Mesendoderm (in vitro differentiated cells): ENCODE measurements at regions not wholly inside any gene's neighbourhood (a gene's known extent, or its start where the extent isn't known, plus 50 kb on each side); places are given as distances from the start of the nearest gene placed in this dataset.
A peak's percentile ranks its signal among the peaks of the same experiment; 100 is the strongest.

ENCODE experiments used
- DNase-seq: peaks from one replicate; pipeline ENCODE4 v3.0.0; 2013
- H2AK5ac ChIP-seq: 2 replicates; pipeline ENCODE4 v1.6.1; 2013; ENCODE audit warnings: low read length, inconsistent platforms
- H2BK120ac ChIP-seq: 2 replicates; pipeline ENCODE4 v1.6.1; 2013; ENCODE audit warnings: low read depth, mild to moderate bottlenecking, low read length, moderate library complexity, mixed read lengths
- H2BK15ac ChIP-seq: replicated peaks from 2 replicates; pipeline ENCODE4 v1.6.1; 2013; ENCODE audit warnings: low read depth, mild to moderate bottlenecking, moderate library complexity
- H2BK5ac ChIP-seq: 2 replicates; pipeline ENCODE4 v1.6.1; 2013; ENCODE audit warnings: low read length, inconsistent platforms
- H3K18ac ChIP-seq: 2 replicates; pipeline ENCODE4 v1.6.1; 2013; ENCODE audit warnings: mild to moderate bottlenecking, low read length, mixed read lengths
- H3K23ac ChIP-seq: one replicate; pipeline ENCODE4 v1.6.1; 2013; ENCODE audit warnings: low read length
- H3K27ac ChIP-seq: 2 replicates; pipeline ENCODE4 v1.5.1; 2013; ENCODE audit warnings: low read depth, mild to moderate bottlenecking, inconsistent platforms, low read length, moderate library complexity
- H3K27me3 ChIP-seq: 2 replicates; pipeline ENCODE4 v1.6.1; 2013; ENCODE audit warnings: low read length, control low read depth, mild to moderate bottlenecking, inconsistent platforms; ENCODE audit not compliant: insufficient read depth, poor library complexity
- H3K36me3 ChIP-seq: 2 replicates; pipeline ENCODE4 v1.6.1; 2013; ENCODE audit warnings: low read length, inconsistent platforms; ENCODE audit not compliant: control insufficient read depth, insufficient read depth
- H3K4ac ChIP-seq: one replicate; pipeline ENCODE4 v1.6.1; 2013; ENCODE audit warnings: low read depth, mild to moderate bottlenecking, low read length, moderate library complexity
- H3K4me1 ChIP-seq: 2 replicates; pipeline ENCODE4 v1.6.1; 2013; ENCODE audit warnings: low read depth, low read length, inconsistent platforms; ENCODE audit not compliant: control insufficient read depth
- H3K4me2 ChIP-seq: 2 replicates; pipeline ENCODE4 v1.6.1; 2013; ENCODE audit warnings: low read length
- H3K4me3 ChIP-seq: 2 replicates; pipeline ENCODE4 v1.5.1; 2013; ENCODE audit warnings: mild to moderate bottlenecking, low read length
- H3K56ac ChIP-seq: one replicate; pipeline ENCODE4 v1.6.1; 2013; ENCODE audit warnings: low read length
- H3K79me1 ChIP-seq: 2 replicates; pipeline ENCODE4 v1.6.1; 2013; ENCODE audit warnings: low read length, inconsistent platforms
- H3K79me2 ChIP-seq: 2 replicates; pipeline ENCODE4 v1.6.1; 2013; ENCODE audit warnings: mild to moderate bottlenecking, low read length; ENCODE audit not compliant: control insufficient read depth, insufficient read depth
- H3K9ac ChIP-seq: 2 replicates; pipeline ENCODE4 v1.6.1; 2013; ENCODE audit warnings: low read length, inconsistent platforms
- H4K5ac ChIP-seq: one replicate; pipeline ENCODE4 v1.6.1; 2013; ENCODE audit warnings: low read length
- H4K8ac ChIP-seq: one replicate; pipeline ENCODE4 v1.6.1; 2013; ENCODE audit warnings: low read depth, mild to moderate bottlenecking, control low read depth, low read length, moderate library complexity
- WGBS: extraction: QIAGEN DNeasy Blood & Tissue Kit; methylation state at CpG from one replicate; pipeline ENCODE4 v1.1.7; 2013; ENCODE audit warnings: low lambda C conversion rate, missing lambda C conversion rate; ENCODE audit not compliant: insufficient coverage; ENCODE audit errors: extremely low coverage; 5-methylcytosine and 5-hydroxymethylcytosine counted together

DNA sequence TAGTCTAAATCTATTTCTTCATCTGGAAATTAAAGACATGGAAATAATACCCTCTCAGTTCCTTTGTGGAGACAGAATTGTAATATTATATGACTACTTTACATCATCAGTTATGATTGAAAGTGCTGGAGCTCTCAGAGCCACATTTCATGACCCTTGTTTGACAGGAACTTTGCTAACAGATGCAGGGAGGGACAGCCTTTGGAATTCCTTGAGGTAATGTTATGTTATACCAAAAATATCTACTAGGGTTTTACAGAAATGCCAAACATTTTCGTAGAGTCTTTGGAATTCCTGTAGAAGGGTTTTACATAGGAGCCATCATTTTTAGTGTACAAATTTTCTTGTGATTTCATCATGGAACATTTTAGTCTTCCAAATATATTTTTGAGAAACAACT, 57.4 kb upstream of the ADAMTS5 start:
- no CpG with 5 or more reads among the region's 1 CpG for WGBS
- Histone ChIP-seq H3K4ac (no peak overlapping the region), H4K8ac (no peak overlapping the region), H3K4me2 (no peak overlapping the region), H2AK5ac (no peak overlapping the region), H2BK5ac (no peak overlapping the region), H3K18ac (no peak overlapping the region), H3K23ac (no peak overlapping the region), H3K27me3 (no peaks in the 10 kb centered on the region), H3K4me3 (no peak overlapping the region), H3K56ac (peak overlapping the region; percentile 52), H3K27ac (no peak overlapping the region), H2BK120ac (no peak overlapping the region), H2BK15ac (no peak overlapping the region), H3K79me2 (no peaks in the 10 kb centered on the region), H3K79me1 (no peaks in the 10 kb centered on the region), H3K4me1 (peaks cover 10% of the 10 kb centered on the region), H3K9ac (no peak overlapping the region), H4K5ac (no peak overlapping the region), H3K36me3 (no peaks in the 10 kb centered on the region)
- peak; percentile 56 for DNase-seq

DNA sequence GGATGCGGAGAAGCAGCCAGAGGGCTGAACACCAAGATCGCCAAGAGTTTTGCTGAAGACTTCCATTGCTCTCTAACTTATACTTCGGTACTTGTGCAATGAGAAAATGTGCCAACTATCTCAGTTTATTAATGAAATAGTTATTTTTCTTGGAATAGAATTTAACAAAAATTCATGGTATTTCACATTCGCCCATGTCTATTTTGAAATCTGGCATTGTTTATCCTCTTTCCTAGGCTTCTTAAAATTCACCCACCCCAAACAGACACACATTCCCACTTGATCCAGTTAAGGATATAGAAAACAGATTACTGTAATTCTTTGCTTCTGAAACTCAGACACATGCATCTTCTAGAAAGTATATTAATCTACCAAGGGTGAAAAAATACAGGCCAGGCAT, 56.3 kb upstream of the ADAMTS5 start:
- no CpG with 5 or more reads among the region's 4 CpGs for WGBS
- H3K4ac ChIP-seq: peak overlapping the region; percentile 31
- no peaks in the 10 kb centered on the region for H3K27me3 ChIP-seq
- no peak overlapping the region for H3K27ac ChIP-seq
- H3K4me1 ChIP-seq: peaks cover 10% of the 10 kb centered on the region
- no peak overlapping the region for H3K9ac ChIP-seq
- no peak overlapping the region for H2AK5ac ChIP-seq
- no peak overlapping the region for H3K56ac ChIP-seq
- no peaks in the 10 kb centered on the region for H3K36me3 ChIP-seq
- H3K4me2 ChIP-seq: no peak overlapping the region
- no peak overlapping the region for H3K4me3 ChIP-seq
- DNase-seq: no peak
- peak overlapping the region; percentile 85 for H2BK15ac ChIP-seq
- H2BK5ac ChIP-seq: no peak overlapping the region
- H3K79me1 ChIP-seq: no peaks in the 10 kb centered on the region
- H4K8ac ChIP-seq: peak overlapping the region; percentile 56
- H3K23ac ChIP-seq: no peak overlapping the region
- no peak overlapping the region for H2BK120ac ChIP-seq
- peak overlapping the region; percentile 87 for H3K18ac ChIP-seq
- H3K79me2 ChIP-seq: no peaks in the 10 kb centered on the region
- no peak overlapping the region for H4K5ac ChIP-seq

DNA sequence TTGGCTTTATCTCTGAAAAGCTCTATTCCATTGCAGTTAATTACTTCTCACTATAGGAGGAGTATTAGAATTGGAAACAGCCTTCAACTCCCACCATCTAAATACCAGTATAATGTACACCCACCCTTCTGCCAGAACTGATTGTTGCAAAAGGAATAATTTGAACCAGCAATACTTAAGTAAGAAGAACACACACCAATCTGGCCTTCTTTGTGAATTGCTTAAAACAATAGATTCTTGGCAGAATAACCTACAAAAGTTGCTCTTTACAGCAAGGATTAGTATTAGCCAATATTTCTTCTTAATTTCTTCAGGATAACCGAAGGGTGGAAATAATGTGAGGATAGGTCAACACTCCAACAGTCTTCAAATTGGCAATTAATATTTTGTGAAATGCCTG, 54.9 kb upstream of the ADAMTS5 start:
- Histone ChIP-seq H3K18ac (no peak overlapping the region), H3K9ac (no peak overlapping the region), H3K23ac (no peak overlapping the region), H3K79me1 (no peaks in the 10 kb centered on the region), H2BK5ac (no peak overlapping the region), H2BK120ac (no peak overlapping the region), H3K56ac (no peak overlapping the region), H3K79me2 (no peaks in the 10 kb centered on the region), H3K4ac (no peak overlapping the region), H2AK5ac (no peak overlapping the region), H3K36me3 (no peaks in the 10 kb centered on the region), H3K27me3 (no peaks in the 10 kb centered on the region), H4K5ac (no peak overlapping the region), H3K4me2 (no peak overlapping the region), H4K8ac (no peak overlapping the region), H3K4me3 (no peak overlapping the region), H3K4me1 (peaks cover 10% of the 10 kb centered on the region), H3K27ac (no peak overlapping the region), H2BK15ac (no peak overlapping the region)
- no peak for DNase-seq
- no CpG with 5 or more reads among the region's 1 CpG for WGBS

- Histone ChIP-seq H3K79me2 (no peaks in the 10 kb centered on the region), H3K23ac (no peak overlapping the region), H3K4me2 (no peak overlapping the region), H3K18ac (no peak overlapping the region), H3K27ac (no peak overlapping the region), H4K5ac (no peak overlapping the region), H3K27me3 (no peaks in the 10 kb centered on the region), H2BK15ac (no peak overlapping the region), H3K4me1 (peaks cover 8% of the 10 kb centered on the region), H2AK5ac (no peak overlapping the region), H3K36me3 (no peaks in the 10 kb centered on the region), H3K4ac (no peak overlapping the region), H2BK5ac (no peak overlapping the region), H3K56ac (no peak overlapping the region), H4K8ac (no peak overlapping the region), H2BK120ac (no peak overlapping the region), H3K9ac (no peak overlapping the region), H3K79me1 (no peaks in the 10 kb centered on the region), H3K4me3 (no peak overlapping the region)
- WGBS: no CpG with 5 or more reads among the region's 1 CpG
- DNase-seq: no peak
These were observed 54.2 kb upstream of the ADAMTS5 start for GRCh38 chr21:27021046-27021445.

GRCh38 chr21:27017246-27017645, 50.4 kb upstream of the ADAMTS5 start:
- peaks cover 1% of the 10 kb centered on the region for H3K4me1 ChIP-seq
- H3K27ac ChIP-seq: no peak overlapping the region
- no peak overlapping the region for H3K4ac ChIP-seq
- H4K5ac ChIP-seq: no peak overlapping the region
- no peak overlapping the region for H2BK15ac ChIP-seq
- H3K23ac ChIP-seq: no peak overlapping the region
- H2BK5ac ChIP-seq: no peak overlapping the region
- no CpG with 5 or more reads among the region's 4 CpGs for WGBS
- peak; percentile 54 for DNase-seq
- H3K9ac ChIP-seq: no peak overlapping the region
- H3K79me2 ChIP-seq: no peaks in the 10 kb centered on the region
- no peaks in the 10 kb centered on the region for H3K36me3 ChIP-seq
- no peak overlapping the region for H3K4me2 ChIP-seq
- H3K56ac ChIP-seq: no peak overlapping the region
- H2AK5ac ChIP-seq: no peak overlapping the region
- no peak overlapping the region for H3K4me3 ChIP-seq
- H4K8ac ChIP-seq: no peak overlapping the region
- no peaks in the 10 kb centered on the region for H3K27me3 ChIP-seq
- no peak overlapping the region for H2BK120ac ChIP-seq
- H3K79me1 ChIP-seq: no peaks in the 10 kb centered on the region
- H3K18ac ChIP-seq: no peak overlapping the region
